Liver (tissue), 7 donors: ENCODE measurements at regions not wholly inside any gene's neighbourhood (a gene's known extent, or its start where the extent isn't known, plus 50 kb on each side); places are given as distances from the start of the nearest gene placed in this dataset.

Source experiments
- DNase-seq: peaks from one replicate; pipeline ENCODE4 v3.0.0-alpha.2; 2017; ENCODE audit warnings: low spot score
- H3K27ac ChIP-seq, 2 donors: one replicate each; pipeline ENCODE4 v1.7.0; 2013; ENCODE audit warnings: inconsistent platforms in 2 of 2, low read length in 2 of 2, control low read depth in 1 of 2, low read depth in 1 of 2, mild to moderate bottlenecking in 1 of 2
- H3K27me3 ChIP-seq, 4 donors: one replicate each; pipeline versions ENCODE4 v1.6.1 to v1.7.0; 2013; ENCODE audit warnings: low read length in 3 of 4, inconsistent platforms in 1 of 4, mild to moderate bottlenecking in 1 of 4, moderate library complexity in 1 of 4; ENCODE audit not compliant: control insufficient read depth in 4 of 4, insufficient read depth in 4 of 4
- H3K36me3 ChIP-seq, 4 donors: one replicate each; pipeline versions ENCODE4 v1.6.1 to v1.7.0; 2013; ENCODE audit warnings: low read length in 3 of 4, mild to moderate bottlenecking in 3 of 4, low read depth in 1 of 4, moderate library complexity in 1 of 4; ENCODE audit not compliant: control insufficient read depth in 4 of 4, insufficient read depth in 3 of 4
- H3K4me1 ChIP-seq, 4 donors: one replicate each; pipeline versions ENCODE4 v1.6.1 to v1.7.0; 2013; ENCODE audit warnings: low read length in 3 of 4, mild to moderate bottlenecking in 3 of 4, moderate library complexity in 1 of 4; ENCODE audit not compliant: control insufficient read depth in 4 of 4, insufficient read depth in 4 of 4
- H3K4me3 ChIP-seq, 3 donors: one replicate each; pipeline versions ENCODE4 v1.6.1 to v1.7.0; 2013; ENCODE audit warnings: low read length in 3 of 3, control low read depth in 1 of 3, low read depth in 1 of 3, mild to moderate bottlenecking in 1 of 3
- H3K9ac ChIP-seq, 2 donors: one replicate each; pipeline ENCODE4 v1.7.0; 2013; ENCODE audit warnings: low read length in 2 of 2, mild to moderate bottlenecking in 2 of 2, moderate library complexity in 2 of 2, control low read depth in 1 of 2, low read depth in 1 of 2
- H3K9me3 ChIP-seq, 4 donors: one replicate each; pipeline versions ENCODE4 v1.6.1 to v1.7.0; 2013; ENCODE audit warnings: low read length in 3 of 4; ENCODE audit not compliant: control insufficient read depth in 4 of 4
- EGR1 ChIP-seq, 2 donors: IDR thresholded peaks; 2 replicates each; pipeline ENCODE4 v1.6.1; 2016 to 2018; ENCODE audit warnings: antibody characterized with exemption in 2 of 2, low read depth in 2 of 2
- FOXA1 ChIP-seq: IDR thresholded peaks from 2 replicates; pipeline ENCODE4 v1.6.1; 2016; ENCODE audit warnings: antibody characterized with exemption
- FOXA2 ChIP-seq: IDR thresholded peaks from 2 replicates; pipeline ENCODE4 v1.6.1; 2016; ENCODE audit warnings: antibody characterized with exemption
- GABPA ChIP-seq, 2 donors: IDR thresholded peaks in 1 of 2; conservative IDR thresholded peaks in 1 of 2; 2 replicates each; pipeline ENCODE4 v1.6.1; 2016; ENCODE audit warnings: antibody characterized with exemption in 2 of 2, mild to moderate bottlenecking in 1 of 2, moderate library complexity in 1 of 2
- HNF4A ChIP-seq, 2 donors: conservative IDR thresholded peaks; 2 replicates each; pipeline ENCODE4 v1.6.1; 2016; ENCODE audit warnings: antibody characterized with exemption in 2 of 2, mild to moderate bottlenecking in 2 of 2
- HNF4G ChIP-seq: IDR thresholded peaks from 2 replicates; pipeline ENCODE4 v1.6.1; 2016; ENCODE audit warnings: antibody characterized with exemption
- JUND ChIP-seq, 2 donors: IDR thresholded peaks; 2 replicates each; pipeline ENCODE4 v1.6.1; 2016; ENCODE audit warnings: antibody characterized with exemption in 2 of 2
- NR2F2 ChIP-seq: IDR thresholded peaks from 2 replicates; pipeline ENCODE4 v1.6.1; 2016; ENCODE audit warnings: antibody characterized with exemption
- RAD21 ChIP-seq, 2 donors: IDR thresholded peaks; 2 replicates each; pipeline ENCODE4 v1.6.1; 2016; ENCODE audit warnings: antibody characterized with exemption in 2 of 2, mild to moderate bottlenecking in 2 of 2
- REST ChIP-seq: IDR thresholded peaks from 2 replicates; pipeline ENCODE4 v1.6.1; 2016; ENCODE audit warnings: antibody characterized with exemption, mild to moderate bottlenecking
- TAF1 ChIP-seq: conservative IDR thresholded peaks from 2 replicates; pipeline ENCODE4 v1.6.1; 2016; ENCODE audit warnings: antibody characterized with exemption, mild to moderate bottlenecking
- YY1 ChIP-seq: IDR thresholded peaks from 2 replicates; pipeline ENCODE4 v1.6.1; 2016; ENCODE audit warnings: antibody characterized with exemption, mild to moderate bottlenecking
- ZBTB33 ChIP-seq: IDR thresholded peaks from 2 replicates; pipeline ENCODE4 v1.6.1; 2016; ENCODE audit warnings: antibody characterized with exemption
- WGBS: extraction: QIAGEN DNeasy Blood & Tissue Kit; methylation state at CpG from one replicate; pipeline ENCODE4 v1.1.7; 2013; 5-methylcytosine and 5-hydroxymethylcytosine counted together
- TF ChIP-seq, protein P1 (sequence below): IDR thresholded peaks from 2 replicates; pipeline ENCODE4 v1.6.1; 2016; ENCODE audit warnings: antibody characterized with exemption
- TF ChIP-seq, protein P2 (sequence below): IDR thresholded peaks from 2 replicates; pipeline ENCODE4 v1.6.1; 2016; ENCODE audit warnings: antibody characterized with exemption
- donor health status: healthy.
- donor health status: healthy.
- donor health status: healthy.
- donor health status: healthy.

GRCh38 chr14:53464376-53464775 is 311.3 kb upstream of the DDHD1 start:
- no peak overlapping the region for H3K27ac ChIP-seq
- H3K9ac ChIP-seq, result no peak overlapping the region
- WGBS, result 54% methylated on average over 2 of the region's 2 CpGs
- H3K4me3 ChIP-seq, result no peak overlapping the region
- no peaks in the 10 kb centered on the region for H3K9me3 ChIP-seq
- no peak for DNase-seq
- H3K4me1 ChIP-seq, result no peaks in the 10 kb centered on the region
- no peaks in the 10 kb centered on the region for H3K27me3 ChIP-seq
- TF ChIP-seq TAF1, result no peak
- TF ChIP-seq, protein P1, sequence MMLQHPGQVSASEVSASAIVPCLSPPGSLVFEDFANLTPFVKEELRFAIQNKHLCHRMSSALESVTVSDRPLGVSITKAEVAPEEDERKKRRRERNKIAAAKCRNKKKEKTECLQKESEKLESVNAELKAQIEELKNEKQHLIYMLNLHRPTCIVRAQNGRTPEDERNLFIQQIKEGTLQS, result no peak
- no peak for TF ChIP-seq ZBTB33
- no peak for TF ChIP-seq JUND (IDR thresholded peaks at IDR 0.05)
- TF ChIP-seq EGR1 (IDR thresholded peaks at IDR 0.05; ENCODE audit: low read depth in 2 of 2), result no peak
- no peak for TF ChIP-seq REST
- TF ChIP-seq RAD21 (IDR thresholded peaks at IDR 0.05), result no peak
- no peak for TF ChIP-seq FOXA1
- TF ChIP-seq HNF4G, result no peak
- H3K36me3 ChIP-seq, result no peaks in the 10 kb centered on the region

DNA sequence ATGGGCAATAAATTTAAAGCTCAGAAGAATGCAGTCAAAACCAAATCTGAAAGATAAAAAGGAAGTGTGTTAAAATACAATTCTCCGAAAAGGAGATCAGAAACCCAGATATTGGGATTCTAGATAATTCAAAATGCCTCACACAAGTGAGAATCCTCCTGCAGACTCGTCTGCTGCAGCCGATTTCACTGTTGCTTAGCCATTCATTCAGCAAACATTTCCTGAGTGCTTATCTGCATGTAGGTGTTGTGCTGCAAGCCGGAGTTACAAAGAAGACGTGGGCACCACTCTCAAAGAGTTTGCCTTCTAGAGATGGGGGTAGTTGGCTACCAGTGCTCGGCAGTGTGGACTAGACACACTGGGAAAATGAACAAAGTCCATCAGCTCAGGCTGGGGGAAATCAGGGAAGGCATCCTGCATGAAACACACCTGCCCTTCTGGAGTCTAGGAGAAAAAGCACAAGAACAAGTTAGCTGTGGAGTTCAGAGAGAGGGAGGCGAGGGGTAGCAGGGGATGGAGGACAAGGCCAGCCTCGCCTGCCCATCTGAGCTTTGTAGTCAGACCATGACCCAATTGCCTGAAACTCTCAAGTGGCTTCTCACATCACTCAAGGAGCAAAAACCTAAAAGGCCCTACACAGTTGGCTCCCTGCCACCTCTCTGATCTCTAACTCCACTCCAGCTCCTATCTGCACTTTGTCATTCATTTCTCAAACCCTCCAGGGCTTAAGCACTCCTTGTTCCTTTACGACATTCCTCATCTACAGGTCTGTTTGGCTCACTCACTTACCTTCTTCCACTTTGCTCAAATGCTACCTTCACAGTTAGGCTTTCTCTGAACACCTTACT is 310.0 kb upstream of the DDHD1 start:
- Histone ChIP-seq H3K27ac (no peak overlapping the region), H3K4me3 (no peak overlapping the region), H3K9ac (no peak overlapping the region), H3K9me3 (no peaks in the 10 kb centered on the region), H3K27me3 (no peaks in the 10 kb centered on the region), H3K36me3 (no peaks in the 10 kb centered on the region), H3K4me1 (no peaks in the 10 kb centered on the region)
- DNase-seq, result no peak
- 63% methylated on average over 9 of the region's 9 CpGs for WGBS
- TF ChIP-seq NR2F2 (no peak), GABPA (IDR thresholded peaks at IDR 0.05 in 1 of 2, conservative IDR thresholded peaks at IDR 0.05 in 1 of 2) (no peak), RAD21 (IDR thresholded peaks at IDR 0.05) (no peak), YY1 (no peak), EGR1 (IDR thresholded peaks at IDR 0.05; ENCODE audit: low read depth in 2 of 2) (no peak), FOXA2 (no peak), HNF4G (no peak), REST (no peak), TAF1 (no peak), ZBTB33 (no peak), HNF4A (conservative IDR thresholded peaks at IDR 0.05) (no peak)
- TF ChIP-seq, protein P2, sequence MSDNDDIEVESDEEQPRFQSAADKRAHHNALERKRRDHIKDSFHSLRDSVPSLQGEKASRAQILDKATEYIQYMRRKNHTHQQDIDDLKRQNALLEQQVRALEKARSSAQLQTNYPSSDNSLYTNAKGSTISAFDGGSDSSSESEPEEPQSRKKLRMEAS, result no peak
